SK-N-SH (cell line): ENCODE measurements at regions not wholly inside any gene's neighbourhood (a gene's known extent, or its start where the extent isn't known, plus 50 kb on each side); places are given as distances from the start of the nearest gene placed in this dataset.
"Not testable (repeated sequence)": the region's sequence is repeated elsewhere in the genome, so short reads cannot be mapped to it uniquely, and the experiment has no call there.

Source experiments
- CTCF ChIA-PET: fragments of 300-600, 350-600 bp; formaldehyde crosslinking; extraction: SDS; loops from one replicate; lab custom pipeline; 2021; lab: Yijun Ruan, JAX
- POLR2A ChIA-PET: fragments of 350-600 bp; sonication (Branson Sonifier 250); formaldehyde crosslinking; extraction: SDS; loops from one replicate; lab custom pipeline; 2020; ENCODE audit warnings: antibody characterized with exemption, inconsistent platforms; lab: Yijun Ruan, JAX
- DNase-seq: peaks from one replicate; pipeline ENCODE4 v3.0.0; 2012
- H2AFZ ChIP-seq: fragments of 200-600 bp; sonication (generic); 2 replicates; pipeline ENCODE4 v1.8.1; 2016; ENCODE audit warnings: antibody characterized with exemption, mild to moderate bottlenecking, low read depth
- H3F3A ChIP-seq: fragments of 200-600 bp; sonication (generic); replicated peaks from 2 replicates; pipeline ENCODE3; 2016; ENCODE audit warnings: antibody characterized with exemption, mild to moderate bottlenecking; ENCODE audit not compliant: insufficient read depth
- H3K27ac ChIP-seq, 2 experiments: fragments of 200-500 bp in 1 of 2; fragments of 200-600 bp in 1 of 2; sonication (Bioruptor generic) in 1 of 2; sonication (generic), shearing (Covaris generic) in 1 of 2; 2 replicates each; pipeline versions ENCODE4 v1.5.1 to v1.6.1; 2014 to 2016; ENCODE audit warnings: low read depth in 2 of 2, inconsistent platforms in 1 of 2, low read length in 1 of 2, mild to moderate bottlenecking in 1 of 2, mixed read lengths in 1 of 2
- H3K27me3 ChIP-seq: fragments of 200-600 bp; sonication (generic), shearing (Covaris generic); 2 replicates; pipeline ENCODE4 v1.6.1; 2016; ENCODE audit warnings: mixed run types; ENCODE audit not compliant: insufficient read depth
- H3K36me3 ChIP-seq, 2 experiments: fragments of 200-500 bp in 1 of 2; fragments of 200-600 bp in 1 of 2; sonication (Bioruptor generic) in 1 of 2; sonication (generic) in 1 of 2; replicated peaks in 1 of 2; 2 replicates each; pipeline versions ENCODE3 to v1.5.1; 2014 to 2016; ENCODE audit warnings: low read length in 1 of 2, mild to moderate bottlenecking in 1 of 2; ENCODE audit not compliant: insufficient read depth in 2 of 2, control insufficient read depth in 1 of 2
- H3K4me1 ChIP-seq, 2 experiments: fragments of 200-500 bp in 1 of 2; fragments of 200-600 bp in 1 of 2; sonication (Bioruptor generic) in 1 of 2; sonication (generic), shearing (Covaris generic) in 1 of 2; 2 replicates each; pipeline versions ENCODE4 v1.5.1 to v1.6.1; 2014 to 2016; ENCODE audit warnings: low read depth in 1 of 2, low read length in 1 of 2, mixed run types in 1 of 2; ENCODE audit not compliant: insufficient read depth in 2 of 2, control insufficient read depth in 1 of 2
- H3K4me2 ChIP-seq: fragments of 200-600 bp; sonication (generic), shearing (Covaris generic); 2 replicates; pipeline ENCODE4 v1.6.1; 2017; ENCODE audit warnings: mixed run types
- H3K4me3 ChIP-seq, 2 experiments: fragments of 200-500 bp in 1 of 2; fragments of 200-600 bp in 1 of 2; sonication (Bioruptor generic) in 1 of 2; sonication (generic), shearing (Covaris generic) in 1 of 2; 2 replicates each; pipeline versions ENCODE4 v1.5.1 to v1.8.1; 2014 to 2016; ENCODE audit warnings: low read depth in 2 of 2, inconsistent platforms in 1 of 2, low read length in 1 of 2, mild to moderate bottlenecking in 1 of 2, mixed read lengths in 1 of 2, moderate library complexity in 1 of 2
- H3K79me2 ChIP-seq: fragments of 200-600 bp; sonication (generic); 2 replicates; pipeline ENCODE4 v1.8.1; 2017; ENCODE audit warnings: mild to moderate bottlenecking; ENCODE audit not compliant: insufficient read depth
- H3K9ac ChIP-seq: fragments of 200-600 bp; sonication (generic); 2 replicates; pipeline ENCODE4 v1.6.1; 2017; ENCODE audit warnings: mixed run types
- H3K9me2 ChIP-seq: fragments of 200-600 bp; sonication (generic); 2 replicates; pipeline ENCODE4 v1.6.1; 2017; ENCODE audit warnings: mixed run types
- H3K9me3 ChIP-seq: fragments of 200-600 bp; sonication (generic); 2 replicates; pipeline ENCODE4 v1.6.1; 2017; ENCODE audit warnings: mixed run types, mild to moderate bottlenecking, moderate library complexity
- H4K20me1 ChIP-seq: fragments of 200-600 bp; sonication (generic); 2 replicates; pipeline ENCODE4 v1.6.1; 2017; ENCODE audit warnings: mild to moderate bottlenecking, mixed run types; ENCODE audit not compliant: insufficient read depth
- EP300 ChIP-seq, 2 experiments: IDR thresholded peaks; 2 replicates each; pipeline versions ENCODE4 v1.4.0 to v1.6.1; 2012; ENCODE audit warnings: borderline replicate concordance in 1 of 2, low read depth in 1 of 2, low read length in 1 of 2
- FOSL2 ChIP-seq: IDR thresholded peaks from 2 replicates; pipeline ENCODE4 v1.4.0; 2012; ENCODE audit warnings: low read depth, mild to moderate bottlenecking, moderate library complexity, borderline replicate concordance
- JUND ChIP-seq: IDR thresholded peaks from 2 replicates; pipeline ENCODE4 v1.4.0; 2012
- MXI1 ChIP-seq: IDR thresholded peaks from 2 replicates; pipeline ENCODE4 v1.6.1; 2012; ENCODE audit warnings: mild to moderate bottlenecking, low read depth, low read length, improper control_type of control experiment
- NFIC ChIP-seq: IDR thresholded peaks from 2 replicates; pipeline ENCODE4 v1.4.0; 2012; ENCODE audit warnings: borderline replicate concordance
- POLR2AphosphoS5 ChIP-seq: IDR thresholded peaks from 2 replicates; pipeline ENCODE4 v1.6.1; 2012; ENCODE audit warnings: low read depth, low read length
- RAD21 ChIP-seq: IDR thresholded peaks from 2 replicates; pipeline ENCODE4 v1.6.1; 2012; ENCODE audit warnings: mild to moderate bottlenecking, low read length
- RXRA ChIP-seq: IDR thresholded peaks from 2 replicates; pipeline ENCODE4 v1.4.0; 2012; ENCODE audit warnings: low read depth, mild to moderate bottlenecking, borderline replicate concordance
- TCF12 ChIP-seq: IDR thresholded peaks from 2 replicates; pipeline ENCODE4 v1.4.0; 2012
- TEAD4 ChIP-seq: IDR thresholded peaks from 2 replicates; pipeline ENCODE4 v1.4.0; 2012; ENCODE audit warnings: mild to moderate bottlenecking, borderline replicate concordance; ENCODE audit not compliant: insufficient read depth
- WGBS: methylation state at CpG from one replicate; pipeline ENCODE4 v1.1.6; 2017; ENCODE audit warnings: low lambda C conversion rate; 5-methylcytosine and 5-hydroxymethylcytosine counted together
- TF ChIP-seq, protein P1 (sequence below): IDR thresholded peaks from 2 replicates; pipeline ENCODE4 v1.4.0; 2012; ENCODE audit warnings: low read depth
- TF ChIP-seq, protein P2 (sequence below): IDR thresholded peaks from 2 replicates; pipeline ENCODE4; 2012

DNA sequence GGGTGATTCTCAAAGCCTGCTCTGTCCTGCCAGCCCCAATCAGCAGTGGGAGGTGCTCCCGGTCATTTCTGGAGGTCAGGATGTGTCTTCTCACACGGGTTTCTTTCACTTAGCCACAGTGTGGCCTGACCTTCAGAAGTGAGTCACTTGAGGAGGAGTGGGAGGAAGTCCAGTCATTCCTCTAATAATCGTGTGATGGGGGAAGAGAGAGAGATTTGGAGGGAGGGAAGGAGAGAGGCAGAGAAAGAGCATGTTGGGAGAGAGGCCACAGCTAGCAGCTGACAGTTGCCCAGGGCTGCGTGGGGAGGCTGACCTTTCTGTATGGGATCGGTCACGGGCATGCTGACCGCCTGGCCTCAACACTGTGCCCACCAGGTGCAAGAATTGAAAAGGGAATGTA is 139.9 kb downstream of the NPIPB11 start:
- DNase-seq, H4K20me1 ChIP-seq, H2AFZ ChIP-seq, H3K9me2 ChIP-seq, H3K79me2 ChIP-seq, H3K9me3 ChIP-seq, POLR2A ChIA-PET, H3K27me3 ChIP-seq, H3K4me3 ChIP-seq, H3K36me3 ChIP-seq: not testable (repeated sequence)
- CTCF ChIA-PET = interaction anchor here (1.3 kb wide), 1 partner anchor 152 kb away, joined by 3 read pairs; no protein-coding TSS in a partner anchor
- TF ChIP-seq JUND = peak; percentile 73
- peak; percentile 33; the same call in 1 of the 2 replicates for TF ChIP-seq NFIC
- TF ChIP-seq TCF12 = peak; percentile 35
- peak; percentile 85 for TF ChIP-seq FOSL2
- TF ChIP-seq, protein P1, sequence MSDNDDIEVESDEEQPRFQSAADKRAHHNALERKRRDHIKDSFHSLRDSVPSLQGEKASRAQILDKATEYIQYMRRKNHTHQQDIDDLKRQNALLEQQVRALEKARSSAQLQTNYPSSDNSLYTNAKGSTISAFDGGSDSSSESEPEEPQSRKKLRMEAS = peak; percentile 66; the same call in 1 of the 2 replicates
- TF ChIP-seq EP300 (IDR thresholded peaks at IDR 0.05; ENCODE audit: borderline replicate concordance in 1 of 2, low read depth in 1 of 2, low read length in 1 of 2) = peak in 1 of 2 experiments; percentile 50; a peak in 1 of 4 replicates
- peak; percentile 83; the same call in 1 of the 2 replicates for TF ChIP-seq RXRA
- H3F3A ChIP-seq = peaks cover 45% of the 10 kb centered on the region
- WGBS = 40% methylated on average over 6 of the region's 7 CpGs
- H3K4me1 ChIP-seq = peaks cover 38 to 48% of the 10 kb centered on the region in 2 experiments
- H3K4me2 ChIP-seq = peak overlapping the region; percentile 37; the same call in 1 of the 2 replicates
- H3K9ac ChIP-seq = peak overlapping the region; percentile 82; the same call in 1 of the 2 replicates
- peak overlapping the region; percentile 39 to 100; a peak in 3 of 4 replicates for H3K27ac ChIP-seq

DNA sequence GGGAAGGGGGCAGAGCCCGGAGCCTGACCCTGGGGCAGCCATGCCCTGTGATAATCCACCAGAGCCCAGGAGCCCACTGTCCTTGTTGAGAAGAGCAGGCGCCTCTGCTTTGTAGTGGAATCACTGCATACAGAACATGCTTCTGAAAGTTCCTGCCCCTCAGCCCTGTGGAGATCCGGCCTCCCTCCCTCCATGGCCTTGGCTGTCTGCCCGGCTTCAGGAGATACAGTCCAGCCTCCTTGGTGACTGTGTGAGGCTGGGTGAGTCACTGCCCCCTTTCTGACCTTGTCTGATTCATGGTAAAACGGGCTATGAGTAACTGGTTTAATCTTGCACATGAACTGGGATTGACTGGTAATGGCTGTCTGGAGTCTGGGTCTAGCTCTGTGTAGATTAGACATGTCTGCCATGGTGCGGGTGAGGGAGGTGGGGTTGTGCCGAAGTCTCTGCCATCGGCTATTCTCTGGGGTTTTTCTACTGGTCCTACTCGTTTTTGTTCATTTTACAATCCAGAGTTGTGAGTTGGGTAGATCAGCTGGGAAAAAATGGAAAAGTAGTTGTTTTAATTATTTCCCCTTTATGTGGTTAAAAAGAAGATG is 141.2 kb downstream of the NPIPB11 start:
- H3K79me2 ChIP-seq, H3K9me2 ChIP-seq, H2AFZ ChIP-seq, H3K36me3 ChIP-seq, H3K27me3 ChIP-seq, H3K9me3 ChIP-seq, CTCF ChIA-PET, H4K20me1 ChIP-seq, POLR2A ChIA-PET: not testable (repeated sequence)
- Histone ChIP-seq H3F3A (peaks cover 38% of the 10 kb centered on the region), H3K9ac (peak overlapping the region; percentile 91), H3K27ac (peak overlapping the region; percentile 97 to 100), H3K4me1 (peaks cover 43 to 56% of the 10 kb centered on the region in 2 experiments), H3K4me3 (peak overlapping the region in 1 of 2 experiments; percentile 25; a peak in 1 of 4 replicates), H3K4me2 (peak overlapping the region; percentile 78; the same call in 1 of the 2 replicates)
- TF ChIP-seq EP300 (IDR thresholded peaks at IDR 0.05; ENCODE audit: borderline replicate concordance in 1 of 2, low read depth in 1 of 2, low read length in 1 of 2) = peak; percentile 60 to 76; a peak in 3 of 4 replicates
- peak; percentile 36; the same call in 1 of the 2 replicates for TF ChIP-seq TEAD4
- TF ChIP-seq NFIC = peak; percentile 92
- TF ChIP-seq MXI1 = peak; percentile 47; the same call in 1 of the 2 replicates
- TF ChIP-seq, protein P1 = peak; percentile 68
- TF ChIP-seq, protein P2, sequence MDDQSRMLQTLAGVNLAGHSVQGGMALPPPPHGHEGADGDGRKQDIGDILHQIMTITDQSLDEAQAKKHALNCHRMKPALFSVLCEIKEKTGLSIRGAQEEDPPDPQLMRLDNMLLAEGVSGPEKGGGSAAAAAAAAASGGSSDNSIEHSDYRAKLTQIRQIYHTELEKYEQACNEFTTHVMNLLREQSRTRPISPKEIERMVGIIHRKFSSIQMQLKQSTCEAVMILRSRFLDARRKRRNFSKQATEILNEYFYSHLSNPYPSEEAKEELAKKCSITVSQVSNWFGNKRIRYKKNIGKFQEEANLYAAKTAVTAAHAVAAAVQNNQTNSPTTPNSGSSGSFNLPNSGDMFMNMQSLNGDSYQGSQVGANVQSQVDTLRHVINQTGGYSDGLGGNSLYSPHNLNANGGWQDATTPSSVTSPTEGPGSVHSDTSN = peak; percentile 72
- peak; percentile 68 for TF ChIP-seq FOSL2
- peak; percentile 79 for TF ChIP-seq TCF12
- peak; percentile 90 for TF ChIP-seq RXRA
- TF ChIP-seq POLR2AphosphoS5 = peak; percentile 56
- peak; percentile 13 for TF ChIP-seq RAD21
- DNase-seq = peak; percentile 76
- 0% methylated on average over 7 of the region's 9 CpGs for WGBS

DNA sequence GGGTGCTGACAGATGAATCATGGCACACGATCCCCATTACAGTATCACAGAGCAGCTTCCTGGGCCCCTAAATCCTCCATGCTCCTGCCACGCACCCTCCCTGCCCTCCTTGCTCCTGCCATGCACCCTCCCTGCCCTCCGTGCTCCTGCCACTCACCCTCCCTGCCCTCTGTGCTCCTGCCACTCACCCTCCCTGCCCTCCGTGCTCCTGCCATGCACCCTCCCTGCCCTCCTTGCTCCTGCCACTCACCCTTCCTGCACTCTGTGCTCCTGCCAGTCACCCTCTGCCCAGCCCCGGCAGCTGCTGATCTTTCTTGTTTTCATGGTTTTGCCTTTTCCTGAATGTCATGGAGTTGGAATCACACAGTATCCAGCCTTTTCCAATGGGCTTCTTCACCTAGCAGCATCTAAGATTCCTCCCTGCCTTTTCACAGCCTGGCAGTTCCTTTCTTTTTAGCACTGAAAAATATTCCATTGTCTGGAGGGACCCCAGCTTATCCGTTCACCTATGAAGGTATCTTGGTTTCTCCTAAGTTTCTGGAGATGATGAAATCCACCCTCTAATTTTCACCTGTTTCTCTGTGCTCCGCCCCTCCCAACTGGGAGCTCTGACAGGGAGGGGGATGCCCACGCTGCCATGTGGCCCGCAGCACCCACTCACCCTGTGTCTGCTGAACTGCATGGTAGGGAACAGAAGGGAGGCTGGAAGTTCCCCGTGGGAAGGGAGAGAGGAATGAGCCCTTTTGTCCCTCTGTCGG is 142.3 kb downstream of the NPIPB11 start:
- H3K27ac ChIP-seq = peak overlapping the region; percentile 97 to 100
- 63% methylated on average over 11 of the region's 11 CpGs for WGBS
- CTCF ChIA-PET, H3K9me3 ChIP-seq, DNase-seq, H3K27me3 ChIP-seq, H3K36me3 ChIP-seq, H4K20me1 ChIP-seq, H3K79me2 ChIP-seq, POLR2A ChIA-PET, H2AFZ ChIP-seq, H3K4me3 ChIP-seq, H3K9me2 ChIP-seq: not testable (repeated sequence)
- H3F3A ChIP-seq = peaks cover 29% of the 10 kb centered on the region
- peak overlapping the region; percentile 78 for H3K4me2 ChIP-seq
- H3K4me1 ChIP-seq = peaks cover 54 to 56% of the 10 kb centered on the region in 2 experiments
- H3K9ac ChIP-seq = peak overlapping the region; percentile 91

DNA sequence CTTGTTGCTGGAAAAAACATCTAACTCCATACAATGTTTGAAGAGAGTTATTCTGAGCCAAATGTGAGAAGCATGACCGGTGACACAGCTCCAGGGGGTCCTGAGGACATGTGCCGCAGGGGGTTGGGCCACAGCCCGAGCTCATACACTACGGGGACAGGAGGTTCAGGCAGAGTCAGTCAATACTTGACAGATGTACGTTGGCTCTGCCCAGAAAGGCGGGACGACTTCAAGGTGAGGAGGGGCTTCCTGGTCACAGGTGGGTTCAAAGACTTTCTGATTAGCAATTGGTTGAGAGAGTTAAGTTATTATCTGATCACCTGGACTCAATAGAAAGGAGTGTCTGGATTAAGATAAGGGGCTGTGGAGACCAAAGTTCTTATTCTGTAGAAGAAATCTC is 143.8 kb downstream of the NPIPB11 start:
- H3K27me3 ChIP-seq, H3K36me3 ChIP-seq, POLR2A ChIA-PET, H3K9me3 ChIP-seq, H2AFZ ChIP-seq, H3K4me3 ChIP-seq, H3K79me2 ChIP-seq, H4K20me1 ChIP-seq, CTCF ChIA-PET, DNase-seq, H3K9me2 ChIP-seq: not testable (repeated sequence)
- Histone ChIP-seq H3K27ac (peak overlapping the region; percentile 60 to 100), H3K4me1 (peaks cover 43 to 58% of the 10 kb centered on the region in 2 experiments), H3F3A (peaks cover 17% of the 10 kb centered on the region), H3K9ac (peak overlapping the region; percentile 91; the same call in 1 of the 2 replicates), H3K4me2 (peak overlapping the region; percentile 78)
- WGBS = 99% methylated on average over 7 of the region's 7 CpGs
